GM21526 (cell line): ENCODE measurements at regions not wholly inside any gene's neighbourhood (a gene's known extent, or its start where the extent isn't known, plus 50 kb on each side); places are given as distances from the start of the nearest gene placed in this dataset.
A peak's percentile ranks its signal among the peaks of the same experiment; 100 is the strongest.

Experiments
- ATAC-seq: cut with Tn5 transposase; IDR thresholded peaks from one replicate; pipeline ENCODE4 v1.9.1; 2021; ENCODE audit warnings: moderate library complexity; ENCODE audit not compliant: unreplicated experiment, low FRiP score

DNA sequence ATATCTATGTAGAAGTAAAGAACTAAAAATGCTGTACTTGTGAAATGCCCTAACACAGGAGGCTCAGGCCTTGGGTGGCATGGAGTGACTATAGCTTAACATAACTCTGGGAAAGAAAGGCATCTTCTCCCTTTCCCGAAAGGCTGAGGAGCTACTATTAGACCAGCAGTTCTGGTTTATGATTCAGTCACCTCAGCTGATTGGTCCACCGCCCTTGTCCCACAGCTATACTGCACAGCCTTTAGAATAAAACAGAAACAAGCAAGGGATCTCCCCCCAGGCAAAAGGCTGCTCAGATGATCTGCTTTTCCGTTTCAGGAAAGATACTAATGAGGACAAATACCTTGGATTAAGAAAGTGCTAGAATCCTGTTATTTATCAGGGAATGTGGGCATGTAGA, 171.3 kb downstream of the SNCA start:
- ATAC-seq: no peak

DNA sequence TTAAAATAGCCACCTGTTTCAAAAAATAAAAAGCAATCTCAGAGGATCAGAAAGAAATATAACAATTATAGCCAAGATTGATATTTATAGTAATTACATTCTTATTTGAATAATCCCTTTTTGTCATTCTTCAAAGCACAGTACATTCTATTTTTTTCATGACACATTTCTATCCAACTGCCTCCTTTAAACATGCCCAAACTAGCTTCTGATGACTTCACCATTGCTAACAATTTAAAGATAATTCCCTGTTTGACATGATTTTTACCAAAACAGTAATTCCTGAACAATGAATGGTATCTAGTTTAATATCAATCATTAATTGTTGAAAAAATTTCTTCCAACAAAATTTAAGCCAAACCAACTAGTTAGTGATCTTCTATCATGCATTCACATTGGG, 172.4 kb downstream of the SNCA start:
- ATAC-seq: no peak

DNA sequence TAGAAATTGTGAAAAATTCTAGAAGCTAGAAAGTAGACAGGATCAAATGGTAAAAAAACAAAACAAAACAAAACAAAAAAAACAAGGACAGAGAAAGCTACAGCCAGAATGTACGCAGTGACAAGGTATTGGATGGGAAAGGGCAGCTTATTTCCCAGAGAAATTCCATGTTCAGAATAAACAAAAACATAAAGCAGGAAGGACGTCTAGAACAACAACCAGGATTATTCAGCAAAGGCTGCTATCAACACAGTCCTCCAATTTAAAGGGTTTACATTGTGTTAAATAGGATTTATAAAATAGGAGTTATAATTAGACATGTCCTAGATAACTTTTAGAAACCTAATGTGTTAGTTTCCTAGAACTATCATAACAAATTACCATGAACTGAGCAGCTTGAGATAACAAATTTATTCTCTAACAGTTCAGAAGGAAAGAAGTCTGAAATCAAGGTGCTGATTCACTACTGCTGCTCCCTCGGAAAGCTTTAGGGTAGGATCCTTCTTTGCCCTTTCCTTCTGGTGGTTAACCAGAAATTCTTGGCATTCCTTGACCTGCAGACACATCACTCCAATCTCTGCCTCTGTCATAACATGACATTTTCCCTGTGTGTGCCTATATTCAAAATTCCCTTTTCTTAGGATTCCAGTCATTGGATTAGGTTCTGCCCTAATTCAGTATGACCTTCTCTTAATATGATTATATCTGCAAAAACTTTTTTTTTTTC, 175.6 kb downstream of the SNCA start:
- ATAC-seq: no peak

DNA sequence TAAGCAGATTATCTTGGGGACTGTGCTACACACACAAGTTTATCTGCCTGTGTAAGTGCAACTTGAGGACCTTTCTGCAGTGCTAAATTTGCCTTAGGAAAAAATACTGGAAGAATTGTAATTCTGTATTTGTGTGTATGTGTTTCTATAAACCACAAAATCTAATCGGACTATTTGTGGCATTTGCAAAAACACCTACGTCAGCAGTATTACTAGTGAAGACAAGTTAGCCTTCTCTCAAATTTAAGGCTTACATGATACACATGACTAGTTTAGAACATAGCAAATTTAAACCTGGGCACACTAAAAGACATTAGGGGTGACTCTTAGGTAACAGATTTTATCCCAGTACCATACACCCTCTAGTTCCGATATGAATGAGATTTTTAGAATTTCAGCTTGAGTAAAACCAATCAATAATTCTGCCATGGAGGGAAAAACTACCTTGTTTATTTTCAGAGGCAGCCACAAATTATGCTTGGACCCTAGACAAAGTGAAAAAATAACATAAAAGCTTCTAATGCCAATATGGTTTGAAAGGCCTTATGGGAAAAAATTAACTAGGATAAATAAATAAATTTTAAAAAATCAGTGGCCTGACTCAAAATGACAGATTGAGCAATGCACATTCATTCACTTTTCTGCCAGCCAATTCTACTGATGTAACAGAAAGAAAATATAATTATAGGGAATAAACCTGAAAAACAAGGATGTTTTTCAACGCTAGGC, 176.4 kb downstream of the SNCA start:
- ATAC-seq: no peak

DNA sequence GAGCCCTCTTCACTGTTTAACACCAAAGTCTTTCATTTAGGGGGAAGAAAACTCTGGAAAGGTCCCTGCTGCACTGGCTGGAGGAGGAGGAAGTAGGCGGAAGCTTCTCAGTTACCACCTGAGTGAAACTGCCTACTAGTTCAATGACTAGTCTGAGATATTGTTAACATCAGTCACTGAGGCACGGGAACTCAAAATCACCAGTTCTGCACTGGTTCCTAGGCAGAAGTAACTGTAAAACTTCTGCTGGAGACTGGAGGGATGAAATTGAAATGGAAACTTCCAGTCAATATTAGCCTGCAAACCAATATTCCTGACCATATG, 178.3 kb downstream of the SNCA start:
- ATAC-seq: peak; percentile 95

DNA sequence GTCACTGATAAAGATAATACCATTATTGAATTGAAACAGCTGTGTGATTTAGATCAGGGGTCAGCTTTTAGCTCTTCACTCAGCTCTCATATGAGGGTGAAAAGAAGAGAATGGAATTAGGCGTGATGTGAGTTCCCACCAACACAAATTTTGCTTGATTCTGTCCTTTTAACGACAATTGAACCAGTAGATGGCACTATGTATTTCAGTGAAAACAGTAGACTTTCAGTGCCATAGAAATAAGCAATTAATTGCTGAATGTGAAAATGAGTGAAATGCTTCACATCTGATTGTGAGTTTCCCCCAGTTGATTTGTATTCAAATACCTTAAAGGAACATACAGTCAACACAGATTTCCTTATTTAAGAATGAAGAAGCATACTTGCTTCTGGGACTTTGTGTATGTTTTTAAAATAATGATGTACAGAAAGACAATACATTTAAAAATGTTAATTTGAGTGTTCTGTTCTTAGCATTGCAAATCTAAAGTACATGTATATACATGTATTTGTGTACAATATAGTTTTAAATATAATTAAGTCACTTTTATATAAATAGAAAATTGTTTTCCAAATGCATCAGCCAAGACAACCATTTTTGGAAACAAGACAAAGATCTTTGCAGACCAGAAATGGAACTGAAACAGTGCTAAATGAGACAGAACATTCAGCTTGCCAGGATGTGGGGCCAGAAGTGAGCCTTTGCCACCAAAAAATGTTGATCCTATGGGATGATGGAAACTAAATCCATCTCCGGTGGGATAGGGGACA, 178.8 kb downstream of the SNCA start:
- peak; percentile 87 for ATAC-seq

DNA sequence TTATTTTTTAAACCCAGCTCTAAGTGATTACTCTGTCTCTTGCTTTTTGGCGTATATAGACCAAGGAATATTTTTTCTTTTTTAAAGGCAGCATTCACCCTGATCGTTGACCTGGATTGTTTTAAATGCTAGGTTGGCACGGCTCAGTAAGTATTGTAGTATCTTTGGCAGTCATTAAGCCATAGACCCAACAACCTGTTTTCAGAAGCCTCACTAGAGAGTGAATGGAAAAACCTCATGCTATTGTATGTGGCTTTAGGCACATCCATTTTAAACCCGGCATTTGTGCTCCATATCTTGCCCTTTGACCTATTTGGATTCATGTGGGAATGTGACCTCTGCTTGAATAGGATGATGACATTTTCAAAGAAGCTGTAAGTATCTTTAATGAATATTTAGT, 183.9 kb downstream of the SNCA start:
- no peak for ATAC-seq

DNA sequence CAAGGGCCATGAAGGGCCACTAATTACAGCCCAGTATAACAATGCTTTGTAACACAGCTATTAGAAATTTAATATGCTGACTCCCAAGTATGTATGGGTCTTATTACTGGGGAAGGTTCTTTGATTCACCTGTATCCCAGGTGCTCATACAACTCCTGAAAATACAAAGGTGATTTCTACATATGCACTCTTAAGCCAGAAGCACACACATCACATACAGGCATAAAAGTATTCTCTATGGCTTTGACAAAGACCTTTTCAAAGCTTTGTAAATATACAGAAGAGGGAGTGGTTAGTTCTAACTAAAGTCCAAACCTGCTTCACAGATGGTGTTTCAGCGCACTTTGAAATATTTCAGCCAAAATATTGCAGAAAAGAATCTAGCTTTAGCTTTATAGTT, 191.5 kb downstream of the SNCA start:
- no peak for ATAC-seq

DNA sequence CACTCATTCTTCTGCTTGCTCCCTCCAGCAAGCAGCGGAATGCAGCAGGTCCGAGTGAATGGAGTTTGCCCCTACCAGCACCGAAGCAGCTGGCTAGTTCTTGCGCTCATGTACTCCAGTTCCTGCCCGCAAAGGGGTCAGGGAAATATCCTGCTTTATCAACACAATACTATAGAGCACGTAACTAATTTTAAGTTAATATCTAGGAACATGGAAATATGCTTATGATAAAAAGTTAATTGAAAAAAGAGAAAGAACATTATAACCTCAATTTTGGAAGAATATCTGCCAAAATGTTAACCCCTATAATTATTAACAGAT, 195.6 kb downstream of the SNCA start:
- ATAC-seq: no peak

DNA sequence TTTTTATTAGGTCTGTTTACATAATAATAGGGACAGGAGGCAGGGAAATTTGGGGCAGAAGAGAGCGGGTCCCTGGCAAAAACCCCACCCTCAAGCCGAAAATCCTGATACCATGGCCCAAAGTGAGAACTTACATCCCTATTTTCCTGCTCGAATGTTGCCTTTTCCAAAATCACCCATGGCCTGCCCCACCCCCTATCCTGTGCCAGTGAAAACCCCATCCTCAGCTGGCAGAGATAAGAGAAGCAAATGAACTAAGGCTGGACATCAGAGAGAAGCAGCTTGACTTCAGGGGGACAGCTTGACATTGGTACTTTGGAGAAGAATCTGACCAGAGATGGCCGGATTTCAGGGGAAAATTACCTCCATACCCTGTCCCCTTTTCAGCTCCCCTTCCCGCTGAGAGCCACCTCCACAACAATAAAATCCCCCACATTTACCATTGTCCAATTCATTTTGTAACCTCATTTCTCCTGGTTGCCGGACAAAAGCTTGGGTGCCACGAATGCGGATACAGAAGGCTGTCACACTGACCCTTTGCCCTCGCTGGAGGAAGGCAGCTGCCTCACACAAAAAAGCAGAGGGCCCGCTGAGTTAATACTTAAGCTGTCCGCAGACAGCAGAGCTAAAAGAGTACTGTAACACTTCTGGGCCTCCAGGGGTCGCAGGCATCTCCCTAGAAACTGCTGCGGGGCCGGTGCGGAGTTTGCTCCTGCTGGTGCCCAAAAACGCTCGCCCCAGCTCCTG, 196.2 kb downstream of the SNCA start:
- no peak for ATAC-seq

DNA sequence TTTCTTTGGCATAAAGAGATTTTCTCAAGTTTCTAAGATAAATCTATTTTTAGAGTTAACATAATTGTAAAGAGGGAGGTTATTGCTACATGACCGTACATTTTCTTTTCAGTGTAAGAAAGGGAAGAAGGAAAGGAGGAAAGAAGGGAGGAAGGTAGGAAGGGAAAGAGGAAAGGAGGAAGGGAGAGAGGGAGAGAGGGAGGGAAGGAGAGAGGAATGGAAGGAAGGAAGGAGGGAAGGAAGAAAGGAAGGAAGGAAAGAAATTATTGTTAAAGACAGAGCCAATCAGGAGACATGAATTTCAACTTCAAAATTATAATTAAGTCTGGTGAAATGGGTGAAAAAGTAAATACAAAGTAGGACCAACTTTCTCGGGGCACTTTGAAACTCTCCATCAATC, 197.6 kb downstream of the SNCA start:
- ATAC-seq: no peak

DNA sequence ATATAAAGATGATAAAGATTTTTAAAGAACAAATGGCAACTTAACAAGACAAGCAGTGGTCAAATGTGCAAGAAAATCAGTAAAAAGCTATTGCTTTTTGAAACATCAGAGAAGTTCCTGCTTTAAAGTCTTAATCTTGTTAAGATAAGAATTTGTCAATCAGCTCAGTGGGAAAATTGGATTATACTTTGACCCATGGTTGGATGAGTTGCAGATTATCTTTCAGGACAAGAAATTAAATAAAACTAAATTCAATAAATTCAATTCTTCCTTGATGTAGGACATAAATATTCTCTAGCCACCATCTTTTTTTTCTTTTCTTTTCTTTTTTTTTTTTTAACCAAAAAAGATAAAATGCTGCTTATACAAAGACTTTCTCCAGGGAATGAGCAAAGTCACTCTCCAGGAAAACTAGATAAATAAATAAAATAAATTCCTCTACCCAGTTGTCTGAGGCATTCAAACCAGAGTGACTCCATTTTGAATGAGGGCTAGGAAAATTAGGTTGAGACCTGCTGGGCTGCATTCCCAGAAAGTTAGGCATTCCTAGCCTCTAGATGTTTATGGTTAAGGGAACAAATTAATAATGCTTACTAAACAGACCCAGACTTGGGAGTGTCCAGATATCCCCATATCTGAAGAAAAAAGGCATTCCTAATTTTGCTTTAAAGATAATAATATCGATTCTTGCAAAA, 211.2 kb downstream of the SNCA start:
- no peak for ATAC-seq

DNA sequence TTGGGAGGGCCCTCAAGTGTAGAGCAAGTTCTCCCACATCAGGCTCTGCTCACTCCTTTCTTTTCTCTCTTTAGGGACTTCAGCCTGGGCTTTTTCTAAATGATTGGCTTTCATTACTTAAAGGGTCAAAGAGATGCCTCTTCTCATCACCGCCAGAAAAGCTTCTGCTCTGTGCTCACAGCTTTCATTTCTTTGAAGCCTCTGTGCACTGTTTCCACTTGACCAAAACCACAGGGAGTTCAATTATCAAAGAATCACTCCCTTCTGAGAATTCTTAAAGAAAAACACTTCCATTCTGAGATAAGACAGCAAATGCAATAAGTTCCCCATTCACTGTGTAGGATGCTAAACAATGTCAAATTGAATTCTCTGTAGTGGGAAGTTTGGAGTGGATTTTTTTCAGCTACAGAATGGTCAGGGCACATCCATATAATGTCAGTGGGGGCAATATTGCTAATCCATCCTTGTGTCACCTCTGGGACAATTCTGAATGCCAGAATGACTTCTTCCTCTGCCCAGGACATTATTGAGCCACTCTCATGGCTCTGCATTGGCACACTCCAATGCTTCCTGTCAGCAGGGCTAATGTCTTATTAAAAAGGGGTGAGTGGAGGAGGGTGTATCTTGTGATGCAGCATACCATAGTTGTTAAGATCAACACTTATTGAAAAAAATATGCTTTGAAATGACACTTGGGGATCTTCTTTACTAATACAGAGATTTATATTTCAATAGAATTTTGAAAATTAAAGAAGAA, 217.6 kb downstream of the SNCA start:
- ATAC-seq: no peak

DNA sequence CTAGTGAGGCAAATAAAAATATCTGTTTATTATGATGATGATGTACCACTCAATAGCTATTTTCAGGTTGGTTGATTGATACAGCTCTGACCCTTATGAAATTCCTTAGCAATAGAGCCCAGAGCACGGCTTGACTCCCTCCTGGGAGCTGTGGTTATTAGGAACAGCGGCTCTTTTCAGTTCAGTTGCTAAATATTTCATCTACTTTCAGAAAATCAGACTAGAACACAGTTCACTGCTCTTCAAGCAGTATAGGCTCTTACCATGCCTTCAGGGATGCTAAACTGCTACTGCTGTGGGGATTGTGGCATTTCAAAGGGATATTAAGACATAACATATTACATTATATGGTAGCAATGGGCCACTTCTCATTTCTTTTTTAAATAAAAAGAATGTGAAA, 218.8 kb downstream of the SNCA start:
- ATAC-seq: no peak

DNA sequence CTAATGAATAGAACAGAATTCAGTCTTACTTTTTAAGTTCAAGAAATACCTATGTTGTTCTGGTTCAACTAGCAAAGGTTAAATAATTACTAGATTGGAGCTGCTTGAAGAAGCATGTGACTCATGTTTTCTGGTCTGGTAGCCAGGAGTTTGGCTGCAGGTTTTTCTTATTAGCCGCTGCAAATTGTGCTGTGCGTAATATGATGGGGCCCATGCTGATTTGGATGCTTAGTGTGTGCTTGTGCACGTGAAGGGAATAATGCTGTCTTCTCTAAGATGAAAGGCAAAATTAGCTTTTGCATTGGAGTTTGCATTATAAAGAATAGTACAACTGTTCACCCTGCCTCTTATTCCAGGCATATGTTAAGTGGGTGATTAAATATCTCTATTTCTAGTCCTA, 219.6 kb downstream of the SNCA start:
- no peak for ATAC-seq

DNA sequence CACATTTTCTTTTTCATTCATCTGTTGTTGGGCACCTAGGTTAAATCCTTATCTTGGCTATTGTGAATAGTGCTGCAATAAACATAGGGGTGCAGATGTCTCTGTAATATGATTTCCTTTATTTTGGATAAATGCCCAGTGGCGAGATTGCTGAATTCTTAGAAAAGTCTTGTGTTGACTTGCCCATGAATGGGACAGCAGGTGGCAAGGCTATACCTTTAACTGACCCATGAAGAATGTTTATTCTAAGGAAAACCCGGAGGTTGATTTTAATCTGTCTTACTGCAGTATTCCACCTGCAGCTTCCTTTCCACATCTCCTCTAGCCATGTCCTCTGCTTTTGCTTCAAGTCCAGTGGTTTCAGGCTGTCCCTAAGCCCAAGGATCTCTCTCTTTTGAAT, 220.6 kb downstream of the SNCA start:
- no peak for ATAC-seq

DNA sequence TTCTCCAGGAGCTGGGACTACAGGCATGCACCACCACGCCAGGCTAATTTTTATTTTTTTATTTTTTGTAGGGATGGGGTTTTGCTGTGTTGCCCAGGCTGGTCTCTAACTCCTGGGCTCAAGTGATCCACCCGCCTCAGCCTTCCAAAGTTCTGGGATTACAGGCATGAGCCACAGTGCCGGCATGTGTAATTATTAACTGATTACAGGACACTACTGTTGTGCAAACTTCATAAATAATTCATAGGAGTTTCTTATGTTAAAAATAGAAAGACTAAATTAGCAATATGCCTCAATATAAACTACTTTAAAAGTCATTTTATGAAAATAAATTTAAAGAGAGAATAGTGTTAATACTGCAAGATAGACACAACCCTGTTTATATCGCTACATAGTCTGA, 221.9 kb downstream of the SNCA start:
- no peak for ATAC-seq

DNA sequence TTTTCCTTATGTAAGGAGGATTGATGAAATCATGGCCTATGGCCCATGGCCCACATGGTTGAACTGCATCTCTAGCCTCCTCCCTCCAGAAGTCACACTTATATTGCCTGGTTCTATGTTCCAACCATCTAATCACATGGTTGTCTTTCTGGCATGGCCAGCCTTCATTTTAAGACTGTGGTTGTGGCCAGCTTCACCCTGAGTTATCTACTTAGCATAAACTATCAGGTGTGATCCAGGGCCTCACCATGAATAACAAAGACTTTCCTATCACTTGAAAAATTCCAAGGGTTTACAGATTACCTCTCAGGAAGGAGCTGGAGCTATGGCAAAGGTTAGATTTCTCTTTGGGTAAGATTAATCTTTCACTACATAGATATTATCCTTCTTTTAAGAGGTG, 222.8 kb downstream of the SNCA start:
- ATAC-seq: no peak

DNA sequence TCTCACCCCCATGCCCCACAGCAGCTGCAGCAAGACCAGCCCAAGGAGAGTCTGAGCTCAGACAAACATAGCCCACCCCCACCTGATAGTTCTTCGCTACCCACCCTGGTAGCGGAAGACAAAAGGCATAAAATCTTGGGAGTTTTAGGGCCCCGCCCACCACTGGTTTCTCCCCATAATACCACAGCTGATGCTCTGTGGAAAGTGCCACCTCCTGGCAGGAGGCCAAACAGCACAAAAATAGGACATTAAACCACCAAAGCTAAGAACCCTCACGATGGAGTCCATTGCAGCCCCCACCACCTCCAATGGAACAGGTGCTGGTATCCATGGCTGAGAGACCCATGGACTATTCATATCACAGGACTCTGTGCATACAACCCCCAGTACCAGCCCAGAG, 226.7 kb downstream of the SNCA start:
- ATAC-seq: no peak

DNA sequence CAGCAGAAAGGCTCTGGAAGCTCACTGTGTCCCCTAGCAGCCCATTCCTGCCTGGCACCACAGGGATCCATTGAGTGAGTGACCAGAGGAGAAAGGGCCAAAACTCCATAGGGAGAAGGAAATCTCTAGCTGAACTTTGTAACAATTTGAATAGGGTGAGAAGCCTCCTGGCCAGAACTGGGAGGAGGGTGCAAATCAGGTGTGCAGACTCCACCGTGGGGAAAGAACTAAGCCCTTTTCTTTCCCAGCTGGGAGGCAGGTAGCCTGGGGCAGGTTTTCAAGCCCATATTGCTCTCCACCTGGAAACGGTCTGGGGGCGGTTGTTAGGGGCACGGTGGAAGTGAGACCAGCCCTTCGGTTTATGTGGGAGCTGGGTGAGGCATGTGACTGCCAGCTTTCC, 227.2 kb downstream of the SNCA start:
- no peak for ATAC-seq
